ENCODE measurements at regions not wholly inside any gene's neighbourhood (a gene's known extent, or its start where the extent isn't known, plus 50 kb on each side); places are given as distances from the start of the nearest gene placed in this dataset.
"Not testable (repeated sequence)": the region's sequence is repeated elsewhere in the genome, so short reads cannot be mapped to it uniquely, and the experiment has no call there.

GRCh38 chr20:55530763-55531162 lies 474.6 kb downstream of the CBLN4 start:
- Histone ChIP-seq H4K20me1 (ENCODE audit: control insufficient read depth, extremely low read depth, insufficient read depth, low read length) (no peaks in the 10 kb centered on the region), H3K9me3 (ENCODE audit: control insufficient read depth, insufficient read depth, low read depth, low read length) (no peaks in the 10 kb centered on the region), H3K27ac (ENCODE audit: insufficient read depth, low read length) (no peak overlapping the region), H2AFZ (ENCODE audit: low read length) (no peak overlapping the region), H3K36me3 (ENCODE audit: control insufficient read depth, insufficient read depth, low read length) (no peaks in the 10 kb centered on the region), H3K4me1 (ENCODE audit: control insufficient read depth, extremely low read depth, insufficient read depth, low read length) (no peaks in the 10 kb centered on the region), H3K27me3 (ENCODE audit: control insufficient read depth, insufficient read depth, low read length) (no peaks in the 10 kb centered on the region), H3K4me2 (ENCODE audit: extremely low read depth, insufficient read depth, low read length) (no peak overlapping the region), H3K79me2 (ENCODE audit: control insufficient read depth, insufficient read depth, low read length) (no peaks in the 10 kb centered on the region), H3K9ac (ENCODE audit: insufficient read depth, low read length) (no peak overlapping the region), H3K4me3 (replicated peaks in 1 of 4; ENCODE audit: control extremely low read depth in 1 of 4, insufficient read depth in 1 of 4, low read depth in 3 of 4, low read length in 4 of 4) (no peak overlapping the region)
- no peak for DNase-seq (ENCODE audit: low read depth in 2 of 2)
- TF ChIP-seq, protein P1, sequence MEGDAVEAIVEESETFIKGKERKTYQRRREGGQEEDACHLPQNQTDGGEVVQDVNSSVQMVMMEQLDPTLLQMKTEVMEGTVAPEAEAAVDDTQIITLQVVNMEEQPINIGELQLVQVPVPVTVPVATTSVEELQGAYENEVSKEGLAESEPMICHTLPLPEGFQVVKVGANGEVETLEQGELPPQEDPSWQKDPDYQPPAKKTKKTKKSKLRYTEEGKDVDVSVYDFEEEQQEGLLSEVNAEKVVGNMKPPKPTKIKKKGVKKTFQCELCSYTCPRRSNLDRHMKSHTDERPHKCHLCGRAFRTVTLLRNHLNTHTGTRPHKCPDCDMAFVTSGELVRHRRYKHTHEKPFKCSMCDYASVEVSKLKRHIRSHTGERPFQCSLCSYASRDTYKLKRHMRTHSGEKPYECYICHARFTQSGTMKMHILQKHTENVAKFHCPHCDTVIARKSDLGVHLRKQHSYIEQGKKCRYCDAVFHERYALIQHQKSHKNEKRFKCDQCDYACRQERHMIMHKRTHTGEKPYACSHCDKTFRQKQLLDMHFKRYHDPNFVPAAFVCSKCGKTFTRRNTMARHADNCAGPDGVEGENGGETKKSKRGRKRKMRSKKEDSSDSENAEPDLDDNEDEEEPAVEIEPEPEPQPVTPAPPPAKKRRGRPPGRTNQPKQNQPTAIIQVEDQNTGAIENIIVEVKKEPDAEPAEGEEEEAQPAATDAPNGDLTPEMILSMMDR (conservative IDR thresholded peaks at IDR 0.05 in 1 of 2, IDR thresholded peaks at IDR 0.05 in 1 of 2; ENCODE audit: low read depth in 1 of 2, low read length in 2 of 2) = no peak
- no peak for TF ChIP-seq EZH2 (IDR thresholded peaks at IDR 0.05; ENCODE audit: low read length, missing control alignments)

- H3K9ac ChIP-seq (ENCODE audit: insufficient read depth, low read length) = no peak overlapping the region
- H3K79me2 ChIP-seq (ENCODE audit: control insufficient read depth, insufficient read depth, low read length) = no peaks in the 10 kb centered on the region
- no peak for DNase-seq (ENCODE audit: low read depth in 2 of 2)
- no peak overlapping the region for H3K4me3 ChIP-seq (replicated peaks in 1 of 4; ENCODE audit: control extremely low read depth in 1 of 4, insufficient read depth in 1 of 4, low read depth in 3 of 4, low read length in 4 of 4)
- no peaks in the 10 kb centered on the region for H3K27me3 ChIP-seq (ENCODE audit: control insufficient read depth, insufficient read depth, low read length)
- no peaks in the 10 kb centered on the region for H3K9me3 ChIP-seq (ENCODE audit: control insufficient read depth, insufficient read depth, low read depth, low read length)
- H3K4me1 ChIP-seq (ENCODE audit: control insufficient read depth, extremely low read depth, insufficient read depth, low read length) = no peaks in the 10 kb centered on the region
- TF ChIP-seq, protein P1 (conservative IDR thresholded peaks at IDR 0.05 in 1 of 2, IDR thresholded peaks at IDR 0.05 in 1 of 2; ENCODE audit: low read depth in 1 of 2, low read length in 2 of 2) = no peak
- no peak for TF ChIP-seq EZH2 (IDR thresholded peaks at IDR 0.05; ENCODE audit: low read length, missing control alignments)
- H4K20me1 ChIP-seq (ENCODE audit: control insufficient read depth, extremely low read depth, insufficient read depth, low read length) = no peaks in the 10 kb centered on the region
- no peak overlapping the region for H2AFZ ChIP-seq (ENCODE audit: low read length)
- no peak overlapping the region for H3K27ac ChIP-seq (ENCODE audit: insufficient read depth, low read length)
- H3K36me3 ChIP-seq (ENCODE audit: control insufficient read depth, insufficient read depth, low read length) = no peaks in the 10 kb centered on the region
- no peak overlapping the region for H3K4me2 ChIP-seq (ENCODE audit: extremely low read depth, insufficient read depth, low read length)
Observed at GRCh38 chr20:55528482-55528881, 476.8 kb downstream of the CBLN4 start.

- no peak for DNase-seq (ENCODE audit: low read depth in 2 of 2)
- Histone ChIP-seq H3K27me3 (ENCODE audit: control insufficient read depth, insufficient read depth, low read length) (no peaks in the 10 kb centered on the region), H2AFZ (ENCODE audit: low read length) (no peak overlapping the region), H4K20me1 (ENCODE audit: control insufficient read depth, extremely low read depth, insufficient read depth, low read length) (no peaks in the 10 kb centered on the region), H3K4me1 (ENCODE audit: control insufficient read depth, extremely low read depth, insufficient read depth, low read length) (no peaks in the 10 kb centered on the region), H3K4me3 (replicated peaks in 1 of 4; ENCODE audit: control extremely low read depth in 1 of 4, insufficient read depth in 1 of 4, low read depth in 3 of 4, low read length in 4 of 4) (no peak overlapping the region), H3K9me3 (ENCODE audit: control insufficient read depth, insufficient read depth, low read depth, low read length) (no peaks in the 10 kb centered on the region), H3K9ac (ENCODE audit: insufficient read depth, low read length) (no peak overlapping the region), H3K79me2 (ENCODE audit: control insufficient read depth, insufficient read depth, low read length) (no peaks in the 10 kb centered on the region), H3K27ac (ENCODE audit: insufficient read depth, low read length) (no peak overlapping the region), H3K4me2 (ENCODE audit: extremely low read depth, insufficient read depth, low read length) (no peak overlapping the region), H3K36me3 (ENCODE audit: control insufficient read depth, insufficient read depth, low read length) (no peaks in the 10 kb centered on the region)
- no peak for TF ChIP-seq EZH2 (IDR thresholded peaks at IDR 0.05; ENCODE audit: low read length, missing control alignments)
- TF ChIP-seq, protein P1 (conservative IDR thresholded peaks at IDR 0.05 in 1 of 2, IDR thresholded peaks at IDR 0.05 in 1 of 2; ENCODE audit: low read depth in 1 of 2, low read length in 2 of 2) = no peak
Observed at GRCh38 chr20:55522296-55522815, 483.0 kb downstream of the CBLN4 start.

DNA sequence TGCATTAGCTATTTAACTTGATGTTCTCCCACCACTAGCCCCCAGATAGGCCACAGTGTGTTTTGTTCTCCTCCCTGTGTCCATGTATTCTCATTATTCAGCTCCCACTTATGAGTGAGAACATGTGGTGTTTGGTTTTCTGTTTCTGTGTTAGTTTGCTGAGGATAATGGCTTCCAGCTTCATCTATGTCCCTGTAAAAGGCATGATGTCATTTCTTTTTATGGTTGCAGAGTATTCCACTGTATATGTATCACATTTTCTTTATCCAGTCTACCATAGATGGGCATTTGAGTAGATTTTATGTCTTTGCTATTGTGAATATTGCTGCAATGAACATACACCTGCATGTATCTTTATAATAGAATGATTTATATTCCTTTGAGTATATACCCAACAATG lies 487.7 kb downstream of the CBLN4 start:
- H3K36me3 ChIP-seq (ENCODE audit: control insufficient read depth, insufficient read depth, low read length); H3K9ac ChIP-seq (ENCODE audit: insufficient read depth, low read length); H3K4me2 ChIP-seq (ENCODE audit: extremely low read depth, insufficient read depth, low read length); H3K4me3 ChIP-seq (replicated peaks in 1 of 4; ENCODE audit: control extremely low read depth in 1 of 4, insufficient read depth in 1 of 4, low read depth in 3 of 4, low read length in 4 of 4); H3K27me3 ChIP-seq (ENCODE audit: control insufficient read depth, insufficient read depth, low read length); H3K4me1 ChIP-seq (ENCODE audit: control insufficient read depth, extremely low read depth, insufficient read depth, low read length); H4K20me1 ChIP-seq (ENCODE audit: control insufficient read depth, extremely low read depth, insufficient read depth, low read length); H3K27ac ChIP-seq (ENCODE audit: insufficient read depth, low read length); DNase-seq (ENCODE audit: low read depth in 2 of 2); H3K9me3 ChIP-seq (ENCODE audit: control insufficient read depth, insufficient read depth, low read depth, low read length); H3K79me2 ChIP-seq (ENCODE audit: control insufficient read depth, insufficient read depth, low read length); H2AFZ ChIP-seq (ENCODE audit: low read length): not testable (repeated sequence)

Data from fibroblast of lung (primary cell).